Upper lobe of left lung (tissue), 4 donors: ENCODE measurements at regions not wholly inside any gene's neighbourhood (a gene's known extent, or its start where the extent isn't known, plus 50 kb on each side); places are given as distances from the start of the nearest gene placed in this dataset.

Source experiments
- CTCF ChIP-seq, 6 experiments: fragments of 450-650 bp in 4 of 6; fragments of 200-600 bp in 2 of 6; sonication (generic) in 2 of 6; IDR thresholded peaks; one replicate each; pipeline ENCODE4 v1.5.1; 2016 to 2019; ENCODE audit warnings: antibody characterized with exemption in 6 of 6
- EP300 ChIP-seq, 4 donors: sonication (generic); formaldehyde crosslinking; IDR thresholded peaks; one replicate each; pipeline ENCODE4 v1.5.1; 2017; ENCODE audit warnings: antibody characterized with exemption in 4 of 4, control low read depth in 2 of 4

GRCh38 chrX:20317873-20318272 lies 51.2 kb upstream of the RPS6KA3 start:
- TF ChIP-seq CTCF (IDR thresholded peaks at IDR 0.05) = no peak
- TF ChIP-seq EP300 (IDR thresholded peaks at IDR 0.05) = no peak
